ENCODE measurements at regions not wholly inside any gene's neighbourhood (a gene's known extent, or its start where the extent isn't known, plus 50 kb on each side); places are given as distances from the start of the nearest gene placed in this dataset.

GRCh38 chr5:56549096-56549886, 266.1 kb upstream of the MAP3K1 start:
- no peak overlapping the region for H3K27ac ChIP-seq
- TF ChIP-seq CTCF (IDR thresholded peaks at IDR 0.05) (no peak), ZFX (IDR thresholded peaks at IDR 0.05; ENCODE audit: borderline replicate concordance) (no peak)

- H3K27ac ChIP-seq: no peak overlapping the region
- no peak for TF ChIP-seq ZFX (IDR thresholded peaks at IDR 0.05; ENCODE audit: borderline replicate concordance)
- TF ChIP-seq CTCF (IDR thresholded peaks at IDR 0.05): no peak
Measured at GRCh38 chr5:56545016-56545415, 270.3 kb upstream of the MAP3K1 start.

- TF ChIP-seq ZFX (IDR thresholded peaks at IDR 0.05; ENCODE audit: borderline replicate concordance) (no peak), CTCF (IDR thresholded peaks at IDR 0.05) (no peak)
- H3K27ac ChIP-seq: no peak overlapping the region
Measured at GRCh38 chr5:56543441-56544388, 271.6 kb upstream of the MAP3K1 start.

- no peak for TF ChIP-seq CTCF (IDR thresholded peaks at IDR 0.05)
- no peak for TF ChIP-seq ZFX (IDR thresholded peaks at IDR 0.05; ENCODE audit: borderline replicate concordance)
- no peak overlapping the region for H3K27ac ChIP-seq
Measured at GRCh38 chr5:56540266-56540665, 275.1 kb upstream of the MAP3K1 start.

GRCh38 chr5:56538580-56538979, 276.8 kb upstream of the MAP3K1 start:
- TF ChIP-seq ZFX (IDR thresholded peaks at IDR 0.05; ENCODE audit: borderline replicate concordance) (no peak), CTCF (IDR thresholded peaks at IDR 0.05) (no peak)
- H3K27ac ChIP-seq: no peak overlapping the region

GRCh38 chr5:56535347-56535746, 280.0 kb upstream of the MAP3K1 start:
- no peak overlapping the region for H3K27ac ChIP-seq
- TF ChIP-seq CTCF (IDR thresholded peaks at IDR 0.05): no peak
